H1 (cell line): ENCODE measurements at regions not wholly inside any gene's neighbourhood (a gene's known extent, or its start where the extent isn't known, plus 50 kb on each side); places are given as distances from the start of the nearest gene placed in this dataset.

Source experiments
- CTCF ChIA-PET: fragments of 300-600 bp; sonication (Branson Sonifier 250); formaldehyde crosslinking; loops from one replicate; lab custom pipeline; 2021; ENCODE audit not compliant: partially characterized antibody; lab: Charles Lee
- POLR2A ChIA-PET: fragments of 300-600 bp; sonication (Branson Sonifier 250); formaldehyde crosslinking; loops from one replicate; lab custom pipeline; 2021; ENCODE audit warnings: inconsistent platforms; ENCODE audit not compliant: partially characterized antibody; lab: Charles Lee
- DNase-seq, 2 experiments: peaks; one replicate each; pipeline versions ENCODE4 v3.0.0 to v3.0.0-alpha.2; 2010 to 2022; ENCODE audit warnings: low spot score in 2 of 2, low read depth in 1 of 2, mixed read lengths in 1 of 2
- FAIRE-seq: peaks from 2 replicates; lab custom pipeline; 2011; peaks lifted over from hg19 to GRCh38; lab: Jason Lieb, UNC
- H2AFZ ChIP-seq: 2 replicates; pipeline ENCODE4 v1.8.1; 2012; ENCODE audit warnings: low read length, inconsistent platforms
- H2AK5ac ChIP-seq: 2 replicates; pipeline ENCODE4 v1.6.1; 2013; ENCODE audit warnings: low read depth, low read length
- H2BK120ac ChIP-seq: replicated peaks from 2 replicates; pipeline ENCODE3; 2013; ENCODE audit warnings: low read depth, low read length, inconsistent platforms
- H2BK12ac ChIP-seq: 2 replicates; pipeline ENCODE4 v1.6.1; 2013; ENCODE audit warnings: low read depth, low read length
- H2BK15ac ChIP-seq: 2 replicates; pipeline ENCODE4 v1.6.1; 2013; ENCODE audit warnings: low read length
- H2BK20ac ChIP-seq: 2 replicates; pipeline ENCODE4 v1.6.1; 2013; ENCODE audit warnings: low read length
- H2BK5ac ChIP-seq: 2 replicates; pipeline ENCODE4 v1.6.1; 2013; ENCODE audit warnings: low read depth, low read length
- H3K14ac ChIP-seq: 2 replicates; pipeline ENCODE4 v1.6.1; 2013; ENCODE audit warnings: inconsistent platforms; ENCODE audit not compliant: insufficient read length
- H3K18ac ChIP-seq: 2 replicates; pipeline ENCODE4 v1.6.1; 2013; ENCODE audit warnings: low read length; ENCODE audit errors: extremely low read depth
- H3K23ac ChIP-seq: 2 replicates; pipeline ENCODE4 v1.6.1; 2013; ENCODE audit warnings: inconsistent platforms; ENCODE audit not compliant: insufficient read length
- H3K23me2 ChIP-seq: 2 replicates; pipeline ENCODE4 v1.6.1; 2013; ENCODE audit warnings: low read depth, low read length
- H3K27ac ChIP-seq: 2 replicates; pipeline ENCODE4 v1.6.1; 2011; ENCODE audit warnings: low read depth, low read length, inconsistent platforms
- H3K27me3 ChIP-seq, 4 experiments: replicated peaks in 1 of 4; 1 replicate in 1 of 4; 2 replicates in 3 of 4; pipeline versions ENCODE4 v1.6.1 to v1.8.1; 2011 to 2013; ENCODE audit warnings: low read length in 3 of 4, mild to moderate bottlenecking in 3 of 4, inconsistent platforms in 2 of 4, mixed read lengths in 2 of 4, moderate library complexity in 1 of 4; ENCODE audit not compliant: control insufficient read depth in 3 of 4, insufficient read depth in 3 of 4; ENCODE audit errors: extremely low read depth in 1 of 4
- H3K36me3 ChIP-seq, 4 experiments: 2 replicates each; pipeline versions ENCODE4 v1.6.1 to v1.8.1; 2011 to 2013; ENCODE audit warnings: mild to moderate bottlenecking in 4 of 4, low read length in 3 of 4, moderate library complexity in 2 of 4, control low read depth in 1 of 4, inconsistent platforms in 1 of 4; ENCODE audit not compliant: insufficient read depth in 4 of 4, control insufficient read depth in 2 of 4
- H3K4ac ChIP-seq: replicated peaks from 2 replicates; pipeline ENCODE3; 2013; ENCODE audit warnings: low read length, low read depth, mixed read lengths, inconsistent platforms; ENCODE audit not compliant: insufficient read length
- H3K4me1 ChIP-seq, 4 experiments: replicated peaks in 1 of 4; 1 replicate in 1 of 4; 2 replicates in 3 of 4; pipeline versions ENCODE4 v1.6.1 to v1.8.1; 2011 to 2013; ENCODE audit warnings: low read length in 3 of 4, inconsistent platforms in 2 of 4, mixed read lengths in 1 of 4; ENCODE audit not compliant: insufficient read depth in 4 of 4, control insufficient read depth in 3 of 4
- H3K4me2 ChIP-seq, 2 experiments: 2 replicates each; pipeline versions ENCODE4 v1.6.1 to v1.8.1; 2011 to 2013; ENCODE audit warnings: low read depth in 2 of 2, low read length in 2 of 2, control low read depth in 1 of 2, inconsistent platforms in 1 of 2, mild to moderate bottlenecking in 1 of 2; ENCODE audit not compliant: insufficient read depth in 1 of 2
- H3K4me3 ChIP-seq, 4 experiments: fragments of 200-600, 300-600 bp in 1 of 4; sonication (generic), shearing (Covaris generic), sonication (Bioruptor Twin) in 1 of 4; 2 replicates each; pipeline versions ENCODE4 v1.5.1 to v1.8.1; 2011 to 2016; ENCODE audit warnings: low read length in 4 of 4, low read depth in 3 of 4, control low read depth in 2 of 4, inconsistent platforms in 2 of 4, mild to moderate bottlenecking in 2 of 4, mixed read lengths in 1 of 4, moderate library complexity in 1 of 4; ENCODE audit not compliant: insufficient read depth in 2 of 4; ENCODE audit errors: extremely low read depth in 1 of 4
- H3K56ac ChIP-seq: replicated peaks from 2 replicates; pipeline ENCODE3; 2013; ENCODE audit warnings: low read depth, mild to moderate bottlenecking, mixed read lengths, low read length, inconsistent platforms; ENCODE audit not compliant: insufficient read length
- H3K79me1 ChIP-seq: 2 replicates; pipeline ENCODE4 v1.6.1; 2013; ENCODE audit warnings: low read depth, low read length, control low read depth
- H3K79me2 ChIP-seq, 2 experiments: 2 replicates each; pipeline versions ENCODE4 v1.6.1 to v1.8.1; 2012 to 2013; ENCODE audit warnings: low read length in 2 of 2, mild to moderate bottlenecking in 2 of 2, inconsistent platforms in 1 of 2; ENCODE audit not compliant: insufficient read depth in 2 of 2, control insufficient read depth in 1 of 2
- H3K9ac ChIP-seq, 4 experiments: replicated peaks in 1 of 4; 1 replicate in 1 of 4; 2 replicates in 3 of 4; pipeline versions ENCODE4 v1.6.1 to v1.8.1; 2011 to 2013; ENCODE audit warnings: low read depth in 3 of 4, low read length in 3 of 4, control low read depth in 2 of 4, mild to moderate bottlenecking in 2 of 4, moderate library complexity in 2 of 4, inconsistent platforms in 1 of 4; ENCODE audit errors: extremely low read depth in 1 of 4
- H3K9me3 ChIP-seq, 2 experiments: 2 replicates each; pipeline versions ENCODE4 v1.6.1 to v1.8.1; 2012 to 2013; ENCODE audit warnings: mild to moderate bottlenecking in 2 of 2, moderate library complexity in 2 of 2, control low read depth in 1 of 2, inconsistent platforms in 1 of 2, low read depth in 1 of 2, low read length in 1 of 2, mixed read lengths in 1 of 2; ENCODE audit not compliant: insufficient read depth in 2 of 2
- H4K20me1 ChIP-seq, 2 experiments: replicated peaks in 1 of 2; 2 replicates each; pipeline versions ENCODE3 to v1.8.1; 2011 to 2013; ENCODE audit warnings: inconsistent platforms in 2 of 2, low read length in 2 of 2, mild to moderate bottlenecking in 1 of 2; ENCODE audit not compliant: insufficient read depth in 2 of 2, control insufficient read depth in 1 of 2
- H4K5ac ChIP-seq: 2 replicates; pipeline ENCODE4 v1.6.1; 2013; ENCODE audit warnings: low read length, low read depth, mixed read lengths, inconsistent platforms; ENCODE audit not compliant: insufficient read length
- H4K8ac ChIP-seq: 2 replicates; pipeline ENCODE4 v1.8.0; 2013; ENCODE audit warnings: mild to moderate bottlenecking, moderate library complexity, low read length, inconsistent platforms; ENCODE audit not compliant: insufficient read depth; ENCODE audit errors: extremely low read depth
- H4K91ac ChIP-seq: replicated peaks from 2 replicates; pipeline ENCODE3; 2013; ENCODE audit warnings: low read length, mixed read lengths, inconsistent platforms; ENCODE audit not compliant: insufficient read length
- GTF2F1 ChIP-seq: IDR thresholded peaks from 2 replicates; pipeline ENCODE4 v1.6.1; 2012; ENCODE audit warnings: low read depth, low read length, improper control_type of control experiment, borderline replicate concordance
- KDM4A ChIP-seq: IDR thresholded peaks from one replicate; pipeline ENCODE4 v1.7.1; 2012; ENCODE audit warnings: low read depth, mild to moderate bottlenecking, moderate library complexity, low read length, inconsistent platforms; ENCODE audit not compliant: severe bottlenecking
- whole genome bisulfite sequencing, 2 experiments: shearing (Covaris generic) in 1 of 2; methylation state at CpG; one replicate each; pipeline versions ENCODE4 v1.1.6 to v1.1.7; 2013 to 2015; ENCODE audit warnings: low lambda C conversion rate in 2 of 2, mixed read lengths in 2 of 2, inconsistent platforms in 1 of 2, low coverage in 1 of 2, missing lambda C conversion rate in 1 of 2; ENCODE audit not compliant: insufficient replicate concordance in 2 of 2, insufficient coverage in 1 of 2, insufficient read length in 1 of 2; ENCODE audit errors: extremely low coverage in 1 of 2, missing lambda C conversion rate in 1 of 2; 5-methylcytosine and 5-hydroxymethylcytosine counted together

GRCh38 chr11:37092487-37092886 lies 494.5 kb upstream of the RAG2 start:
- Histone ChIP-seq H3K23ac (no peak overlapping the region), H4K5ac (no peak overlapping the region), H3K79me1 (no peaks in the 10 kb centered on the region), H3K36me3 (no peaks in the 10 kb centered on the region), H3K14ac (no peak overlapping the region), H2BK20ac (no peak overlapping the region), H2BK5ac (no peak overlapping the region), H3K79me2 (no peaks in the 10 kb centered on the region), H4K91ac (no peak overlapping the region), H3K23me2 (no peaks in the 10 kb centered on the region), H3K9me3 (no peaks in the 10 kb centered on the region), H3K4me2 (no peak overlapping the region), H4K8ac (no peak overlapping the region), H2AK5ac (no peak overlapping the region), H2BK15ac (no peak overlapping the region), H3K56ac (no peak overlapping the region), H4K20me1 (no peaks in the 10 kb centered on the region), H3K4me1 (no peaks in the 10 kb centered on the region), H3K27ac (no peak overlapping the region), H3K4me3 (no peak overlapping the region), H3K4ac (no peak overlapping the region), H3K27me3 (no peaks in the 10 kb centered on the region), H2BK12ac (no peak overlapping the region), H3K18ac (no peak overlapping the region), H2BK120ac (no peak overlapping the region), H2AFZ (no peak overlapping the region), H3K9ac (no peak overlapping the region)
- 92% methylated on average over 2 of the region's 2 CpGs; no CpG with 5 or more reads in 1 of the 2 experiments for WGBS, 2 experiments
- DNase-seq (no peak), FAIRE-seq (no peak)
- POLR2A ChIA-PET: no interaction called here
- CTCF ChIA-PET: no interaction called here
- TF ChIP-seq GTF2F1: no peak
- no peak for TF ChIP-seq KDM4A
